Upper lobe of left lung (tissue), 4 donors: ENCODE measurements at regions not wholly inside any gene's neighbourhood (a gene's known extent, or its start where the extent isn't known, plus 50 kb on each side); places are given as distances from the start of the nearest gene placed in this dataset.

ENCODE experiments used
- EP300 ChIP-seq, 4 donors: sonication (generic); formaldehyde crosslinking; IDR thresholded peaks; one replicate each; pipeline ENCODE4 v1.5.1; 2017; ENCODE audit warnings: antibody characterized with exemption in 4 of 4, control low read depth in 2 of 4
- POLR2A ChIP-seq, 4 donors: fragments of 450-650 bp; IDR thresholded peaks; one replicate each; pipeline ENCODE4 v1.5.1; 2016 to 2017; ENCODE audit warnings: antibody characterized with exemption in 4 of 4, mild to moderate bottlenecking in 2 of 4
- POLR2AphosphoS5 ChIP-seq, 2 donors: sonication (generic); formaldehyde crosslinking; IDR thresholded peaks; one replicate each; pipeline ENCODE4 v1.5.1; 2017; ENCODE audit warnings: antibody characterized with exemption in 2 of 2
- TF ChIP-seq, protein P1 (sequence below), 6 experiments: fragments of 450-650 bp in 4 of 6; fragments of 200-600 bp in 2 of 6; sonication (generic) in 2 of 6; IDR thresholded peaks; one replicate each; pipeline ENCODE4 v1.5.1; 2016 to 2019; ENCODE audit warnings: antibody characterized with exemption in 6 of 6

DNA sequence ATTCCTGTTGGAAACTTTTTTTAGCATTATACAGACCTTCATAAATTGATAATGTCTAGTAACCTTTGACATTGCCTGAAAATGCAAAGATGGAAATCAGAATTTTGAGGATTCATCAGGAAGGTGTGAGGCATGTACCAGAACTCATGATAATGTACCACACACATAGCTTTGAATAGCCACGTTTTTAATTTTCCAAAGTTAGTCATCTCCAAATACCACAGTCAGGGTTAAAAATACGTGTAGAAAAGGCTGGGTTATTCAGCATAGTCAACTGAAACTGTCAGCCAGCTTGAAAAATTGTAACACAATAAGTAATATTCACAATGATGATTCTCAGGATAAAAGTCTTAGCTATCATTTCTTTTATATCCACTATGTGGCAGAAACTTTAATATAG, 102.0 kb upstream of the THRB start:
- TF ChIP-seq POLR2A (IDR thresholded peaks at IDR 0.05) (no peak), POLR2AphosphoS5 (IDR thresholded peaks at IDR 0.05) (no peak), EP300 (IDR thresholded peaks at IDR 0.05) (no peak)
- TF ChIP-seq, protein P1, sequence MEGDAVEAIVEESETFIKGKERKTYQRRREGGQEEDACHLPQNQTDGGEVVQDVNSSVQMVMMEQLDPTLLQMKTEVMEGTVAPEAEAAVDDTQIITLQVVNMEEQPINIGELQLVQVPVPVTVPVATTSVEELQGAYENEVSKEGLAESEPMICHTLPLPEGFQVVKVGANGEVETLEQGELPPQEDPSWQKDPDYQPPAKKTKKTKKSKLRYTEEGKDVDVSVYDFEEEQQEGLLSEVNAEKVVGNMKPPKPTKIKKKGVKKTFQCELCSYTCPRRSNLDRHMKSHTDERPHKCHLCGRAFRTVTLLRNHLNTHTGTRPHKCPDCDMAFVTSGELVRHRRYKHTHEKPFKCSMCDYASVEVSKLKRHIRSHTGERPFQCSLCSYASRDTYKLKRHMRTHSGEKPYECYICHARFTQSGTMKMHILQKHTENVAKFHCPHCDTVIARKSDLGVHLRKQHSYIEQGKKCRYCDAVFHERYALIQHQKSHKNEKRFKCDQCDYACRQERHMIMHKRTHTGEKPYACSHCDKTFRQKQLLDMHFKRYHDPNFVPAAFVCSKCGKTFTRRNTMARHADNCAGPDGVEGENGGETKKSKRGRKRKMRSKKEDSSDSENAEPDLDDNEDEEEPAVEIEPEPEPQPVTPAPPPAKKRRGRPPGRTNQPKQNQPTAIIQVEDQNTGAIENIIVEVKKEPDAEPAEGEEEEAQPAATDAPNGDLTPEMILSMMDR (IDR thresholded peaks at IDR 0.05): no peak
